ENCODE measurements at regions not wholly inside any gene's neighbourhood (a gene's known extent, or its start where the extent isn't known, plus 50 kb on each side); places are given as distances from the start of the nearest gene placed in this dataset.

DNA sequence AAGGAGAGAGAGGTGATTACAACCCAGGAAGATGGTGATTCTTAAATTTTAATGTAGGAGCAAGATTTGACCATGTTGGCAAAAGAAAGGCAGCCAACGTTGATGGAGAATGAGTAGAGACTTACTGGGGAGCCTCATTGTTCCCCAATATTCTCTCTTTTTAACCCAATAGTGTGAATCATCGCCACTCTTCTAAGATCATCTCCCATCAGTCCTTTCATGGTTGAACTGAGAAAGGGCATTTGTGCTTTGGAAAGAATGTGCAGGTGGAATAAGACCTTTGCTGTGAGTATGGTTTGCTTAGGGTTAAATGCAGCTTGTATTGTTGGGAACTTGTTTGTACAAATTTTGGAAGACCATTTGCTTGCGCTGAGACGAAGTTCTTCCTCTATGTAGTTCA lies 231.0 kb downstream of the TBXT start (continued):
- no peak for TF ChIP-seq TP53 (CRISPR knock-in tag; IDR thresholded peaks at IDR 0.05)

DNA sequence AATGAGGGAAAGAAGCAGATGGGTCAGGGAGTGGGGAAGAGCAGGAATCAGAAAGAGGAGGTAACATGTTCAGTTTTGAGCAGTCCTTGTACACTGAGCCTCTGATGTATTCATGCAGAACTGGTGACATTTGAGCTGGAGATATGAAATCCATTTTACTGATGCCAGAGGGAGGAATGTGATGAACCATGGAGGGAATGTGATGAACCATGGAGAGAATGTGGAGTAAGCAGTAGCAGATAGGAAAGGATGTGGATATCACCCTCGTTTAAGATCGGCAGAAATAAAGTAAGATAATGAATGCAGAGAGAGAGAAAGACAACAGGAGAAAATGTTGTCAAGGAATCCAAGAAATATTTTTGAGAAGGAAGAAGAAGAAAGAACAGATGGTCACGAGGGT lies 231.6 kb downstream of the TBXT start:
- H3K27ac Mint-ChIP-seq: no peak overlapping the region
- no peaks in the 10 kb centered on the region for H3K36me3 Mint-ChIP-seq
- DNase-seq (ENCODE audit: low spot score) (no peak), ATAC-seq (no peak)
- ChIA-PET POLR2A (no interaction called here), CTCF (no interaction called here)
- peaks cover 22% of the 10 kb centered on the region for H3K9me3 Mint-ChIP-seq
- H3K4me3 Mint-ChIP-seq: no peak overlapping the region
- TF ChIP-seq, protein P1, sequence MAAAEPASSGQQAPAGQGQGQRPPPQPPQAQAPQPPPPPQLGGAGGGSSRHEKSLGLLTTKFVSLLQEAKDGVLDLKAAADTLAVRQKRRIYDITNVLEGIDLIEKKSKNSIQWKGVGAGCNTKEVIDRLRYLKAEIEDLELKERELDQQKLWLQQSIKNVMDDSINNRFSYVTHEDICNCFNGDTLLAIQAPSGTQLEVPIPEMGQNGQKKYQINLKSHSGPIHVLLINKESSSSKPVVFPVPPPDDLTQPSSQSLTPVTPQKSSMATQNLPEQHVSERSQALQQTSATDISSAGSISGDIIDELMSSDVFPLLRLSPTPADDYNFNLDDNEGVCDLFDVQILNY (CRISPR knock-in tag; IDR thresholded peaks at IDR 0.05): no peak
- TF ChIP-seq ATF1 (CRISPR knock-in tag; IDR thresholded peaks at IDR 0.05) (no peak), ZSCAN18 (CRISPR knock-in tag; IDR thresholded peaks at IDR 0.05) (no peak), PRRX2 (CRISPR knock-in tag; IDR thresholded peaks at IDR 0.05) (no peak), CDX4 (CRISPR knock-in tag; IDR thresholded peaks at IDR 0.05; ENCODE audit: borderline replicate concordance) (no peak), NFE2L1 (CRISPR knock-in tag; IDR thresholded peaks at IDR 0.05) (no peak), ZMAT4 (CRISPR knock-in tag; IDR thresholded peaks at IDR 0.05) (no peak), CREB1 (CRISPR knock-in tag; IDR thresholded peaks at IDR 0.05) (no peak), SMAD3 (CRISPR knock-in tag; IDR thresholded peaks at IDR 0.05; ENCODE audit: borderline replicate concordance) (no peak), ZNF232 (CRISPR knock-in tag; IDR thresholded peaks at IDR 0.05) (no peak), ZNF219 (CRISPR knock-in tag; IDR thresholded peaks at IDR 0.05; ENCODE audit: borderline replicate concordance) (no peak), ATF6 (CRISPR knock-in tag; IDR thresholded peaks at IDR 0.05) (no peak), RELA (CRISPR knock-in tag; IDR thresholded peaks at IDR 0.05; ENCODE audit: borderline replicate concordance) (no peak), ZBTB21 (CRISPR knock-in tag; IDR thresholded peaks at IDR 0.05; ENCODE audit: borderline replicate concordance) (no peak), ZNF671 (CRISPR knock-in tag; IDR thresholded peaks at IDR 0.05) (no peak), ESRRA (CRISPR knock-in tag; IDR thresholded peaks at IDR 0.05; ENCODE audit: borderline replicate concordance) (no peak), GTF2I (CRISPR knock-in tag; conservative IDR thresholded peaks at IDR 0.05) (no peak), ZNF281 (CRISPR knock-in tag; IDR thresholded peaks at IDR 0.05) (no peak)
- TF ChIP-seq, protein P2, sequence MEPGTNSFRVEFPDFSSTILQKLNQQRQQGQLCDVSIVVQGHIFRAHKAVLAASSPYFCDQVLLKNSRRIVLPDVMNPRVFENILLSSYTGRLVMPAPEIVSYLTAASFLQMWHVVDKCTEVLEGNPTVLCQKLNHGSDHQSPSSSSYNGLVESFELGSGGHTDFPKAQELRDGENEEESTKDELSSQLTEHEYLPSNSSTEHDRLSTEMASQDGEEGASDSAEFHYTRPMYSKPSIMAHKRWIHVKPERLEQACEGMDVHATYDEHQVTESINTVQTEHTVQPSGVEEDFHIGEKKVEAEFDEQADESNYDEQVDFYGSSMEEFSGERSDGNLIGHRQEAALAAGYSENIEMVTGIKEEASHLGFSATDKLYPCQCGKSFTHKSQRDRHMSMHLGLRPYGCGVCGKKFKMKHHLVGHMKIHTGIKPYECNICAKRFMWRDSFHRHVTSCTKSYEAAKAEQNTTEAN (CRISPR knock-in tag; IDR thresholded peaks at IDR 0.05): no peak
- TF ChIP-seq, protein P3, sequence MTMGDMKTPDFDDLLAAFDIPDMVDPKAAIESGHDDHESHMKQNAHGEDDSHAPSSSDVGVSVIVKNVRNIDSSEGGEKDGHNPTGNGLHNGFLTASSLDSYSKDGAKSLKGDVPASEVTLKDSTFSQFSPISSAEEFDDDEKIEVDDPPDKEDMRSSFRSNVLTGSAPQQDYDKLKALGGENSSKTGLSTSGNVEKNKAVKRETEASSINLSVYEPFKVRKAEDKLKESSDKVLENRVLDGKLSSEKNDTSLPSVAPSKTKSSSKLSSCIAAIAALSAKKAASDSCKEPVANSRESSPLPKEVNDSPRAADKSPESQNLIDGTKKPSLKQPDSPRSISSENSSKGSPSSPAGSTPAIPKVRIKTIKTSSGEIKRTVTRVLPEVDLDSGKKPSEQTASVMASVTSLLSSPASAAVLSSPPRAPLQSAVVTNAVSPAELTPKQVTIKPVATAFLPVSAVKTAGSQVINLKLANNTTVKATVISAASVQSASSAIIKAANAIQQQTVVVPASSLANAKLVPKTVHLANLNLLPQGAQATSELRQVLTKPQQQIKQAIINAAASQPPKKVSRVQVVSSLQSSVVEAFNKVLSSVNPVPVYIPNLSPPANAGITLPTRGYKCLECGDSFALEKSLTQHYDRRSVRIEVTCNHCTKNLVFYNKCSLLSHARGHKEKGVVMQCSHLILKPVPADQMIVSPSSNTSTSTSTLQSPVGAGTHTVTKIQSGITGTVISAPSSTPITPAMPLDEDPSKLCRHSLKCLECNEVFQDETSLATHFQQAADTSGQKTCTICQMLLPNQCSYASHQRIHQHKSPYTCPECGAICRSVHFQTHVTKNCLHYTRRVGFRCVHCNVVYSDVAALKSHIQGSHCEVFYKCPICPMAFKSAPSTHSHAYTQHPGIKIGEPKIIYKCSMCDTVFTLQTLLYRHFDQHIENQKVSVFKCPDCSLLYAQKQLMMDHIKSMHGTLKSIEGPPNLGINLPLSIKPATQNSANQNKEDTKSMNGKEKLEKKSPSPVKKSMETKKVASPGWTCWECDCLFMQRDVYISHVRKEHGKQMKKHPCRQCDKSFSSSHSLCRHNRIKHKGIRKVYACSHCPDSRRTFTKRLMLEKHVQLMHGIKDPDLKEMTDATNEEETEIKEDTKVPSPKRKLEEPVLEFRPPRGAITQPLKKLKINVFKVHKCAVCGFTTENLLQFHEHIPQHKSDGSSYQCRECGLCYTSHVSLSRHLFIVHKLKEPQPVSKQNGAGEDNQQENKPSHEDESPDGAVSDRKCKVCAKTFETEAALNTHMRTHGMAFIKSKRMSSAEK (CRISPR knock-in tag; IDR thresholded peaks at IDR 0.05; ENCODE audit: borderline replicate concordance): no peak
- peaks cover 4% of the 10 kb centered on the region for H3K27me3 Mint-ChIP-seq (ENCODE audit: low read depth)
- no peaks in the 10 kb centered on the region for H3K4me1 Mint-ChIP-seq
